ENCODE measurements at regions not wholly inside any gene's neighbourhood (a gene's known extent, or its start where the extent isn't known, plus 50 kb on each side); places are given as distances from the start of the nearest gene placed in this dataset.

DNA sequence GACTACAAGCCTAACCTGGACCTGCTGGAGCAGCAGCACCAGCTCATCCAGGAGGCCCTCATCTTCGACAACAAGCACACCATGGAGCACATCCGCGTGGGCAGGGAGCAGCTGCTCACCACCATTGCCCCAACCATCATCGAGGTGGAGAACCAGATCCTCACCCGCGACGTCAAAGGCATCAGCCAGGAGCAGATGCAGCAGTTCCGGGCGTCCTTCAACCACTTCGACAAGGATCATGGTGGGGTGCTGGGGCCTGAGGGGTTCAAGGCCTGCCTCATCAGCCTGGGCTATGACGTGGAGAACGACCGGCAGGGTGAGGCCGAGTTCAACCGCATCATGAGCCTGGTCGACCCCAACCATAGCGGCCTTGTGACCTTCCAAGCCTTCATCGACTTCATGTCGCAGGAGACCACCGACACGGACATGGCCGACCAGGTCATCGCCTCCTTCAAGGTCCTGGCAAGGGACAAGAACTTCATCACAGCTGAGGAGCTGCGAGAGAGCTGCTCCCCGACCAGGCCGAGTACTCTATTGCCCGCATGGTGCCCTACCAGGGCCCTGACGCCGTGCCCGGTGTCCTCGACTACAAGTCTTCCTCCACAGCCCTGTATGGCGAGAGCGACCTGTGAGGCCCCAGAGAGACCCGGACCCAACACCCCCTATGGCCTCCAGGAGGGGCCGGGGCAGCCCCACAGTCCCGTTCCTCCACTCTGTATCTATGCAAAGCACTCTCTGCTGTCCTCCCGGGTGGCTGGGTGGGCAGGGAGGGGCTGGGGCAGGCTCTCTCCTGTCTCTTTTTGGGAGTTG lies 486.2 kb downstream of the TRAM1L1 start:
- TF ChIP-seq, protein P1, sequence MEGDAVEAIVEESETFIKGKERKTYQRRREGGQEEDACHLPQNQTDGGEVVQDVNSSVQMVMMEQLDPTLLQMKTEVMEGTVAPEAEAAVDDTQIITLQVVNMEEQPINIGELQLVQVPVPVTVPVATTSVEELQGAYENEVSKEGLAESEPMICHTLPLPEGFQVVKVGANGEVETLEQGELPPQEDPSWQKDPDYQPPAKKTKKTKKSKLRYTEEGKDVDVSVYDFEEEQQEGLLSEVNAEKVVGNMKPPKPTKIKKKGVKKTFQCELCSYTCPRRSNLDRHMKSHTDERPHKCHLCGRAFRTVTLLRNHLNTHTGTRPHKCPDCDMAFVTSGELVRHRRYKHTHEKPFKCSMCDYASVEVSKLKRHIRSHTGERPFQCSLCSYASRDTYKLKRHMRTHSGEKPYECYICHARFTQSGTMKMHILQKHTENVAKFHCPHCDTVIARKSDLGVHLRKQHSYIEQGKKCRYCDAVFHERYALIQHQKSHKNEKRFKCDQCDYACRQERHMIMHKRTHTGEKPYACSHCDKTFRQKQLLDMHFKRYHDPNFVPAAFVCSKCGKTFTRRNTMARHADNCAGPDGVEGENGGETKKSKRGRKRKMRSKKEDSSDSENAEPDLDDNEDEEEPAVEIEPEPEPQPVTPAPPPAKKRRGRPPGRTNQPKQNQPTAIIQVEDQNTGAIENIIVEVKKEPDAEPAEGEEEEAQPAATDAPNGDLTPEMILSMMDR (conservative IDR thresholded peaks at IDR 0.05 in 1 of 2, IDR thresholded peaks at IDR 0.05 in 1 of 2; ENCODE audit: low read depth in 1 of 2, low read length in 2 of 2): no peak
- no peak for TF ChIP-seq EZH2 (IDR thresholded peaks at IDR 0.05; ENCODE audit: low read length, missing control alignments)
